Testis (tissue), 2 donors: ENCODE measurements at regions not wholly inside any gene's neighbourhood (a gene's known extent, or its start where the extent isn't known, plus 50 kb on each side); places are given as distances from the start of the nearest gene placed in this dataset.

Experiments
- CTCF ChIP-seq, 3 experiments: fragments of 450-650 bp in 2 of 3; fragments of 200-600 bp in 1 of 3; sonication (generic) in 1 of 3; IDR thresholded peaks; one replicate each; pipeline ENCODE4 v1.5.1; 2016 to 2019; ENCODE audit warnings: antibody characterized with exemption in 3 of 3, mild to moderate bottlenecking in 2 of 3, moderate library complexity in 1 of 3
- POLR2A ChIP-seq: fragments of 450-650 bp; IDR thresholded peaks from one replicate; pipeline ENCODE4 v1.6.1; 2017; ENCODE audit warnings: antibody characterized with exemption, mild to moderate bottlenecking, moderate library complexity

DNA sequence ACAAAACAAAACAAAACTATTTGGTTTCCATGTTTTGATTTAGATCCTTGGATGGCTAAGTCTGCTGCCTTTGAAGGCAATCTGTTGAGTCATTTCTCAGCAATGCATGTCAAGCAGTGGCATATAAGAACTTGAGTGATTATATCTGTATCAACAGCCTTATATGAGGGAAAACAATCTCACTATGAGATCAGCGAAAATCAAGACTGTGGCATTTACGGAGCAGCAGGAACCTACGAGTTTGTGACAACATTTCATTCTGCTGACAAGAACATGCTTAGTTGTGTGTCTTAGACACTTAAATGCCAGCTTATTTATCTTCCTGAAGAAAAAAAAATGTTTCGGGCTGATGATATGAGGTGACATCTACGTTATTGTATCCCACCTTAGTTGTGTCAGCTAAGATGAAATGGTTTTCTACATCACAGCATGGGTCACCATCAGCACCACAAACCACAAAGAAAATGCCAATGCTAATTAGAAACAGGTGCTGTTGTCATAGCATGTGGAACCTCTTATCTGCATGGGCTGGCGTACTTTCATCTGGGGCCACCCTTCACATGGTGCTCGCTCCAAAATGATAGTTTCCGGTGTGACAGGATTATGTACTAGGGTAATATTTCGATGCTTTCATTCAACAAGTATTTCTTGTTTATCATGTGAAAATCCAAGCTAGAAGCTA lies 1085.5 kb downstream of the SORCS1 start:
- TF ChIP-seq CTCF (IDR thresholded peaks at IDR 0.05) (no peak), POLR2A (no peak)
